GM04504 (cell line): ENCODE measurements at regions not wholly inside any gene's neighbourhood (a gene's known extent, or its start where the extent isn't known, plus 50 kb on each side); places are given as distances from the start of the nearest gene placed in this dataset.
"Not testable (repeated sequence)": the region's sequence is repeated elsewhere in the genome, so short reads cannot be mapped to it uniquely, and the experiment has no call there.

Experiments used
- DNase-seq: peaks from one replicate; pipeline ENCODE4 v3.0.0-alpha.2; 2012; ENCODE audit warnings: low read depth

- no peak for DNase-seq
Observed at GRCh38 chr11:98710026-98710425, 310.7 kb upstream of the CNTN5 start.

- DNase-seq, result no peak
Observed at GRCh38 chr11:98710986-98711385, 309.8 kb upstream of the CNTN5 start.

- no peak for DNase-seq
Observed at GRCh38 chr11:98720951-98721350, 299.8 kb upstream of the CNTN5 start.

- no peak for DNase-seq
Observed at GRCh38 chr11:98725471-98725870, 295.3 kb upstream of the CNTN5 start.

GRCh38 chr11:98728421-98728820, 292.3 kb upstream of the CNTN5 start:
- DNase-seq, result no peak

- DNase-seq, result no peak
Observed at GRCh38 chr11:98729118-98729517, 291.6 kb upstream of the CNTN5 start.

GRCh38 chr11:98732947-98733346, 287.8 kb upstream of the CNTN5 start:
- no peak for DNase-seq

GRCh38 chr11:98733378-98733777, 287.4 kb upstream of the CNTN5 start:
- not testable (repeated sequence) for DNase-seq

GRCh38 chr11:98734686-98735085, 286.1 kb upstream of the CNTN5 start:
- DNase-seq, result no peak

- DNase-seq, result no peak
Observed at GRCh38 chr11:98736833-98737232, 283.9 kb upstream of the CNTN5 start.

GRCh38 chr11:98740321-98740720, 280.4 kb upstream of the CNTN5 start:
- DNase-seq, result no peak

- not testable (repeated sequence) for DNase-seq
Observed at GRCh38 chr11:98763446-98763845, 257.3 kb upstream of the CNTN5 start.

- DNase-seq, result no peak
Observed at GRCh38 chr11:98766903-98767302, 253.8 kb upstream of the CNTN5 start.

- not testable (repeated sequence) for DNase-seq
Observed at GRCh38 chr11:98770046-98770445, 250.7 kb upstream of the CNTN5 start.

GRCh38 chr11:98771791-98772190, 249.0 kb upstream of the CNTN5 start:
- no peak for DNase-seq

GRCh38 chr11:98772893-98773292, 247.9 kb upstream of the CNTN5 start:
- DNase-seq, result no peak

- no peak for DNase-seq
Observed at GRCh38 chr11:98793276-98793675, 227.5 kb upstream of the CNTN5 start.

- DNase-seq, result no peak
Observed at GRCh38 chr11:98798333-98798732, 222.4 kb upstream of the CNTN5 start.

- no peak for DNase-seq
Observed at GRCh38 chr11:98800696-98801095, 220.1 kb upstream of the CNTN5 start.

GRCh38 chr11:98828986-98829708, 191.6 kb upstream of the CNTN5 start:
- no peak for DNase-seq

GRCh38 chr11:98829971-98830370, 190.8 kb upstream of the CNTN5 start:
- DNase-seq, result no peak

GRCh38 chr11:98834776-98835175, 186.0 kb upstream of the CNTN5 start:
- DNase-seq, result no peak

GRCh38 chr11:98835335-98835734, 185.4 kb upstream of the CNTN5 start:
- no peak for DNase-seq

GRCh38 chr11:98836156-98836555, 184.6 kb upstream of the CNTN5 start:
- no peak for DNase-seq
